IMR-90 (cell line): ENCODE measurements at regions not wholly inside any gene's neighbourhood (a gene's known extent, or its start where the extent isn't known, plus 50 kb on each side); places are given as distances from the start of the nearest gene placed in this dataset.
"Not testable (repeated sequence)": the region's sequence is repeated elsewhere in the genome, so short reads cannot be mapped to it uniquely, and the experiment has no call there.

Experiments
- ATAC-seq: fragments of 200-7000 bp; cut with Tn5 transposase; 2 replicates; pipeline ENCODE4 v1.9.1; 2020; ENCODE audit warnings: low read depth, mild to moderate bottlenecking, moderate library complexity
- BruUV-seq: library from RNA; stranded (reverse); fragments of 400-500 nt; replicated peaks from 2 replicates; lab custom pipeline; 2021; lab: Mats Ljungman, UMichigan
- CTCF ChIA-PET: fragments of 300-600 bp; formaldehyde crosslinking; extraction: SDS; loops from one replicate; lab custom pipeline; 2021; ENCODE audit warnings: antibody characterized with exemption; lab: Yijun Ruan, JAX
- POLR2A ChIA-PET: fragments of 300-600 bp; sonication (Branson Sonifier 250); formaldehyde crosslinking; loops from one replicate; lab custom pipeline; 2022; ENCODE audit warnings: antibody characterized with exemption; ENCODE audit not compliant: unreplicated experiment; lab: Charles Lee
- DNase-seq: peaks from one replicate; pipeline ENCODE4 v3.0.0; 2013
- H2AFZ ChIP-seq: replicated peaks from 2 replicates; pipeline ENCODE3; 2013; ENCODE audit warnings: low read length, mild to moderate bottlenecking; ENCODE audit not compliant: poor library complexity
- H2AK5ac ChIP-seq: 2 replicates; pipeline ENCODE4 v1.6.1; 2013; ENCODE audit warnings: low read depth, low read length, inconsistent platforms
- H2AK9ac ChIP-seq: replicated peaks from 2 replicates; pipeline ENCODE3; 2013; ENCODE audit warnings: mild to moderate bottlenecking, low read depth, low read length, moderate library complexity; ENCODE audit not compliant: poor library complexity
- H2BK120ac ChIP-seq: 2 replicates; pipeline ENCODE4 v1.6.1; 2013; ENCODE audit warnings: low read depth, low read length, inconsistent platforms
- H2BK15ac ChIP-seq: 3 replicates; pipeline ENCODE4 v1.6.1; 2013; ENCODE audit warnings: low read depth, low read length, inconsistent platforms
- H2BK20ac ChIP-seq: 2 replicates; pipeline ENCODE4 v1.6.1; 2013; ENCODE audit warnings: low read depth, mild to moderate bottlenecking, inconsistent platforms, low read length, moderate library complexity
- H2BK5ac ChIP-seq: 2 replicates; pipeline ENCODE4 v1.6.1; 2013; ENCODE audit warnings: mild to moderate bottlenecking, low read depth, low read length, inconsistent platforms; ENCODE audit not compliant: poor library complexity, severe bottlenecking
- H3K14ac ChIP-seq: replicated peaks from 2 replicates; pipeline ENCODE4 v1.6.1; 2013; ENCODE audit warnings: low read depth, low read length, inconsistent platforms
- H3K18ac ChIP-seq: 2 replicates; pipeline ENCODE4 v1.6.1; 2013; ENCODE audit warnings: low read depth, low read length, control low read depth
- H3K23ac ChIP-seq: 2 replicates; pipeline ENCODE4 v1.6.1; 2013; ENCODE audit warnings: low read depth, low read length, inconsistent platforms
- H3K27ac ChIP-seq: 2 replicates; pipeline ENCODE4 v1.5.1; 2013; ENCODE audit warnings: mild to moderate bottlenecking, control low read depth, low read length; ENCODE audit not compliant: insufficient read depth
- H3K27me3 ChIP-seq: 2 replicates; pipeline ENCODE4 v1.6.1; 2013; ENCODE audit warnings: low read length; ENCODE audit not compliant: control insufficient read depth, insufficient read depth
- H3K36me3 ChIP-seq: 2 replicates; pipeline ENCODE4 v1.6.1; 2013; ENCODE audit warnings: low read length, mixed read lengths; ENCODE audit not compliant: control insufficient read depth, insufficient read depth
- H3K4ac ChIP-seq: 2 replicates; pipeline ENCODE4 v1.6.1; 2013; ENCODE audit warnings: low read depth, low read length, inconsistent platforms
- H3K4me1 ChIP-seq: 2 replicates; pipeline ENCODE4 v1.6.1; 2013; ENCODE audit warnings: low read length, mixed read lengths; ENCODE audit not compliant: control insufficient read depth, insufficient read depth
- H3K4me2 ChIP-seq: 2 replicates; pipeline ENCODE4 v1.6.1; 2013; ENCODE audit warnings: low read depth, mild to moderate bottlenecking, control low read depth, low read length, moderate library complexity
- H3K4me3 ChIP-seq: 2 replicates; pipeline ENCODE4 v1.5.1; 2013; ENCODE audit warnings: low read depth, mild to moderate bottlenecking, control low read depth, low read length, moderate library complexity; ENCODE audit not compliant: insufficient read depth
- H3K56ac ChIP-seq: 2 replicates; pipeline ENCODE4 v1.6.1; 2013; ENCODE audit warnings: low read length, inconsistent platforms; ENCODE audit not compliant: insufficient read depth; ENCODE audit errors: extremely low read depth
- H3K79me1 ChIP-seq, 2 experiments: 2 replicates each; pipeline ENCODE4 v1.6.1; 2013; ENCODE audit warnings: low read length in 2 of 2, inconsistent platforms in 1 of 2, low read depth in 1 of 2
- H3K9ac ChIP-seq: 2 replicates; pipeline ENCODE4 v1.6.1; 2013; ENCODE audit warnings: low read depth, low read length, control low read depth
- H3K9me1 ChIP-seq: 2 replicates; pipeline ENCODE4 v1.6.1; 2013; ENCODE audit warnings: low read length, inconsistent platforms; ENCODE audit not compliant: insufficient read depth
- H3K9me3 ChIP-seq: 2 replicates; pipeline ENCODE4 v1.6.1; 2013; ENCODE audit warnings: low read length; ENCODE audit not compliant: control insufficient read depth, insufficient read depth
- H4K20me1 ChIP-seq: 2 replicates; pipeline ENCODE4 v1.6.1; 2013; ENCODE audit warnings: low read length, inconsistent platforms; ENCODE audit not compliant: insufficient read depth
- H4K5ac ChIP-seq: 2 replicates; pipeline ENCODE4 v1.6.1; 2013; ENCODE audit warnings: mild to moderate bottlenecking, low read depth, low read length, control low read depth
- H4K8ac ChIP-seq, 2 experiments: 2 replicates each; pipeline ENCODE4 v1.6.1; 2013; ENCODE audit warnings: low read depth in 2 of 2, low read length in 2 of 2, control low read depth in 1 of 2, inconsistent platforms in 1 of 2
- H4K91ac ChIP-seq: 2 replicates; pipeline ENCODE4 v1.6.1; 2013; ENCODE audit warnings: low read depth, low read length, inconsistent platforms; ENCODE audit not compliant: insufficient read depth
- WGBS, 2 experiments: methylation state at CpG; one replicate each; pipeline versions ENCODE4 v1.1.5 to v1.1.7; 2013; ENCODE audit warnings: missing lambda C conversion rate in 2 of 2; ENCODE audit not compliant: insufficient read length in 1 of 2; ENCODE audit errors: extremely low coverage in 2 of 2; 5-methylcytosine and 5-hydroxymethylcytosine counted together
- dilution Hi-C: fragments of 300-500 bp; cut with HindIII; formaldehyde crosslinking; loops from one replicate; pipeline ENCODE4 v1.14.3; 2018; ENCODE audit warnings: low sequenced_read_pairs; ENCODE audit not compliant: unreplicated experiment
- in situ Hi-C: fragments of 300-500 bp; cut with MboI; formaldehyde crosslinking; loops from 3 replicates; pipeline ENCODE4 v1.14.3; 2019; ENCODE audit warnings: low sequenced_read_pairs, inconsistent platforms, mixed read lengths
- intact Hi-C: fragments of 100-400 bp; cut with micrococcal nuclease; formaldehyde crosslinking; loops from 2 replicates; pipeline ENCODE4 v1.10.0; 2022

- POLR2A ChIA-PET: not testable (repeated sequence)
Measured at GRCh38 chr4:9670725-9671124, 110.7 kb upstream of the DRD5 start.

GRCh38 chr4:9677357-9677756, 104.1 kb upstream of the DRD5 start:
- H2BK20ac ChIP-seq, H3K23ac ChIP-seq, H3K4ac ChIP-seq, H4K91ac ChIP-seq, in situ Hi-C loops, H4K5ac ChIP-seq, BruUV-seq, H3K14ac ChIP-seq, CTCF ChIA-PET, intact Hi-C loops, dilution Hi-C loops, H3K9me3 ChIP-seq, H3K79me1 ChIP-seq, H2AK9ac ChIP-seq, H3K36me3 ChIP-seq, H3K9ac ChIP-seq, H3K4me3 ChIP-seq, H2AFZ ChIP-seq, DNase-seq, H3K4me1 ChIP-seq, H2AK5ac ChIP-seq, H2BK5ac ChIP-seq, ATAC-seq, H3K56ac ChIP-seq, H3K27me3 ChIP-seq, H3K27ac ChIP-seq, H3K9me1 ChIP-seq, H2BK15ac ChIP-seq, H2BK120ac ChIP-seq, H3K4me2 ChIP-seq, H4K20me1 ChIP-seq, H4K8ac ChIP-seq, H3K18ac ChIP-seq, POLR2A ChIA-PET: not testable (repeated sequence)
- no CpG with 5 or more reads among the region's 10 CpGs for WGBS, 2 experiments

More at GRCh38 chr4:9670725-9671124, 110.7 kb upstream of the DRD5 start:
- H3K4me1 ChIP-seq, H3K9me3 ChIP-seq, BruUV-seq, H2BK15ac ChIP-seq, H3K4ac ChIP-seq, in situ Hi-C loops, H3K36me3 ChIP-seq, H3K4me2 ChIP-seq, H3K9ac ChIP-seq, CTCF ChIA-PET, H2AFZ ChIP-seq, ATAC-seq, H3K27ac ChIP-seq, H3K14ac ChIP-seq, H4K20me1 ChIP-seq, H3K18ac ChIP-seq, H3K23ac ChIP-seq, DNase-seq, H3K56ac ChIP-seq, H3K27me3 ChIP-seq, H2BK20ac ChIP-seq, dilution Hi-C loops, H2AK9ac ChIP-seq, intact Hi-C loops, H2AK5ac ChIP-seq, H4K91ac ChIP-seq, H3K9me1 ChIP-seq, H3K79me1 ChIP-seq, H2BK120ac ChIP-seq, H3K4me3 ChIP-seq, H2BK5ac ChIP-seq, H4K5ac ChIP-seq, H4K8ac ChIP-seq: not testable (repeated sequence)
- WGBS, 2 experiments: 6% methylated on average over 3 of the region's 11 CpGs; no CpG with 5 or more reads in 1 of the 2 experiments
